ENCODE measurements at regions not wholly inside any gene's neighbourhood (a gene's known extent, or its start where the extent isn't known, plus 50 kb on each side); places are given as distances from the start of the nearest gene placed in this dataset.

DNA sequence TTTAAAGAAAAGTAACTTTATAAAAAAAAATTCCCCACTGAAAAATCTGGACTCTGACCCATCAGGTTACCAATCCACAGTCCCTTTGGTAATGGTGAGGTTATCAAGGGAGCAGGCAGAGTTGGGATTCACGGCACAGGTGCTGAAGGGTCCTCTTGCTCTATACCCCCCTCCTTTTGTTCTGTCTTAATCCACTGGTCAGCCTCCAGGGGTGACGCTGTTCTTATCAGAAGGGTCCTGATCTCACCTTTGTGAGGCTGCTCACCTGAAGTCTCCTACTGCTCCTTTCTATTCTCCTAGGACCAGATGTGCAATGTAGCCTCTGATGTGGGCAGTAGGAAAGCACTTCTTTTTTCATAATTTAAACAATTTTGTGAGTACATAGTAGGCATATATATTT, 80.6 kb upstream of the E2F8 start:
- no TSS peak for BruUV-seq (replicated peaks)
- CTCF ChIA-PET: interaction anchor here (1.5 kb wide), 1 partner anchor 62 kb away, joined by 6 read pairs; no protein-coding TSS in a partner anchor
- Histone ChIP-seq H3K4me3 (no peak overlapping the region), H3K36me3 (ENCODE audit: control insufficient read depth in 2 of 2, insufficient read depth in 2 of 2, low read length in 1 of 2) (no peaks in the 10 kb centered on the region), H3K9me3 (replicated peaks; ENCODE audit: control insufficient read depth, insufficient read depth, low read length) (no peaks in the 10 kb centered on the region; the same call in 1 of the 3 replicates), H3K79me2 (ENCODE audit: control insufficient read depth, insufficient read depth, low read length) (no peaks in the 10 kb centered on the region), H3K27me3 (replicated peaks in 1 of 2; ENCODE audit: control insufficient read depth in 2 of 2, insufficient read depth in 2 of 2, low read length in 1 of 2) (no peaks in the 10 kb centered on the region), H3K27ac (ENCODE audit: control insufficient read depth, insufficient read depth) (no peak overlapping the region), H3K4me2 (ENCODE audit: control insufficient read depth, insufficient read depth) (no peak overlapping the region), H2AFZ (ENCODE audit: control insufficient read depth, low read depth, low read length) (no peak overlapping the region), H4K20me1 (ENCODE audit: control insufficient read depth, insufficient read depth) (no peaks in the 10 kb centered on the region), H3K4me1 (ENCODE audit: control insufficient read depth, insufficient read depth, low read length) (no peaks in the 10 kb centered on the region), H3K9ac (ENCODE audit: control insufficient read depth, insufficient read depth, low read length) (no peak overlapping the region)
- intact Hi-C loops (cut with micrococcal nuclease; ENCODE audit: unreplicated experiment): no loop called here
- SMC1A ChIA-PET (ENCODE audit: uncharacterized antibody, unreplicated experiment): no interaction called here
- TF ChIP-seq, protein P1, sequence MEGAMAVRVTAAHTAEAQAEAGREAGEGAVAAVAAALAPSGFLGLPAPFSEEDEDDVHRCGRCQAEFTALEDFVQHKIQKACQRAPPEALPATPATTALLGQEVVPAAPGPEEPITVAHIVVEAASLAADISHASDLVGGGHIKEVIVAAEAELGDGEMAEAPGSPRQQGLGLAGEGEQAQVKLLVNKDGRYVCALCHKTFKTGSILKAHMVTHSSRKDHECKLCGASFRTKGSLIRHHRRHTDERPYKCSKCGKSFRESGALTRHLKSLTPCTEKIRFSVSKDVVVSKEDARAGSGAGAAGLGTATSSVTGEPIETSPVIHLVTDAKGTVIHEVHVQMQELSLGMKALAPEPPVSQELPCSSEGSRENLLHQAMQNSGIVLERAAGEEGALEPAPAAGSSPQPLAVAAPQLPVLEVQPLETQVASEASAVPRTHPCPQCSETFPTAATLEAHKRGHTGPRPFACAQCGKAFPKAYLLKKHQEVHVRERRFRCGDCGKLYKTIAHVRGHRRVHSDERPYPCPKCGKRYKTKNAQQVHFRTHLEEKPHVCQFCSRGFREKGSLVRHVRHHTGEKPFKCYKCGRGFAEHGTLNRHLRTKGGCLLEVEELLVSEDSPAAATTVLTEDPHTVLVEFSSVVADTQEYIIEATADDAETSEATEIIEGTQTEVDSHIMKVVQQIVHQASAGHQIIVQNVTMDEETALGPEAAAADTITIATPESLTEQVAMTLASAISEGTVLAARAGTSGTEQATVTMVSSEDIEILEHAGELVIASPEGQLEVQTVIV (IDR thresholded peaks at IDR 0.05; ENCODE audit: borderline replicate concordance, partially characterized antibody): no peak
- TF ChIP-seq BHLHE40 (IDR thresholded peaks at IDR 0.05; ENCODE audit: borderline replicate concordance in 1 of 2, low read depth in 2 of 2, low read length in 1 of 2) (no peak), YY1 (IDR thresholded peaks at IDR 0.05; ENCODE audit: low read depth, low read length) (no peak), KDM1A (IDR thresholded peaks at IDR 0.05; ENCODE audit: borderline replicate concordance) (no peak), BRCA1 (IDR thresholded peaks at IDR 0.05; ENCODE audit: low read depth, low read length) (no peak), RAD21 (IDR thresholded peaks at IDR 0.05; ENCODE audit: insufficient read depth, low read depth, low read length) (no peak)
- no peak for ATAC-seq
- no peak for DNase-seq (ENCODE audit: low read depth, low spot score)
- RAD21 ChIA-PET (ENCODE audit: unreplicated experiment): no interaction called here
- 76% methylated on average over 2 of the region's 2 CpGs for WGBS (ENCODE audit: insufficient coverage, insufficient replicate concordance, low lambda C conversion rate, missing lambda C conversion rate)
- POLR2A ChIA-PET: interaction anchor here (0.6 kb wide), 1 partner anchor 35 kb away, joined by 3 read pairs; no protein-coding TSS in a partner anchor
- in situ Hi-C loops (cut with MboI): loop anchor here (25.0 kb wide), 1 partner anchor 416 kb away; no protein-coding TSS in a partner anchor
- FAIRE-seq: no peak

Measured in GM12878 (cell line).